ENCODE measurements at regions not wholly inside any gene's neighbourhood (a gene's known extent, or its start where the extent isn't known, plus 50 kb on each side); places are given as distances from the start of the nearest gene placed in this dataset.
"Not testable (repeated sequence)": the region's sequence is repeated elsewhere in the genome, so short reads cannot be mapped to it uniquely, and the experiment has no call there.

GRCh38 chr16:17747081-17747756 is 276.5 kb upstream of the XYLT1 start:
- DNase-seq (ENCODE audit: insufficient read length, low spot score) (no peak), FAIRE-seq (no peak)
- TF ChIP-seq POLR2A (IDR thresholded peaks at IDR 0.05; ENCODE audit: low read depth, low read length): no peak

- DNase-seq (ENCODE audit: insufficient read length, low spot score) (no peak), FAIRE-seq (no peak)
These were observed 274.3 kb upstream of the XYLT1 start for GRCh38 chr16:17744921-17745572.

GRCh38 chr16:17743578-17743977 is 272.8 kb upstream of the XYLT1 start:
- no peak for TF ChIP-seq POLR2A (IDR thresholded peaks at IDR 0.05; ENCODE audit: low read depth, low read length)
- DNase-seq (ENCODE audit: insufficient read length, low spot score): no peak
- no peak for FAIRE-seq

More at GRCh38 chr16:17744921-17745572, 274.3 kb upstream of the XYLT1 start:
- TF ChIP-seq POLR2A (IDR thresholded peaks at IDR 0.05; ENCODE audit: low read depth, low read length): no peak

- no peak for TF ChIP-seq POLR2A (IDR thresholded peaks at IDR 0.05; ENCODE audit: low read depth, low read length)
- no peak for DNase-seq (ENCODE audit: insufficient read length, low spot score)
- FAIRE-seq: no peak
These were observed 272.4 kb upstream of the XYLT1 start for GRCh38 chr16:17743158-17743557.

GRCh38 chr16:17735099-17735498 is 264.3 kb upstream of the XYLT1 start:
- FAIRE-seq; DNase-seq (ENCODE audit: insufficient read length, low spot score): not testable (repeated sequence)

- DNase-seq (ENCODE audit: insufficient read length, low spot score) (no peak), FAIRE-seq (no peak)
- no peak for TF ChIP-seq POLR2A (IDR thresholded peaks at IDR 0.05; ENCODE audit: low read depth, low read length)
These were observed 259.1 kb upstream of the XYLT1 start for GRCh38 chr16:17729820-17730219.

GRCh38 chr16:17728196-17728595 is 257.4 kb upstream of the XYLT1 start:
- no peak for FAIRE-seq
- DNase-seq (ENCODE audit: insufficient read length, low spot score): no peak
- no peak for TF ChIP-seq POLR2A (IDR thresholded peaks at IDR 0.05; ENCODE audit: low read depth, low read length)

GRCh38 chr16:17724242-17724898 is 253.6 kb upstream of the XYLT1 start:
- FAIRE-seq: no peak
- no peak for TF ChIP-seq POLR2A (IDR thresholded peaks at IDR 0.05; ENCODE audit: low read depth, low read length)
- DNase-seq (ENCODE audit: insufficient read length, low spot score): no peak

GRCh38 chr16:17723531-17724134 is 252.9 kb upstream of the XYLT1 start:
- FAIRE-seq: no peak
- TF ChIP-seq POLR2A (IDR thresholded peaks at IDR 0.05; ENCODE audit: low read depth, low read length): no peak
- no peak for DNase-seq (ENCODE audit: insufficient read length, low spot score)

GRCh38 chr16:17718495-17718894 is 247.7 kb upstream of the XYLT1 start:
- TF ChIP-seq POLR2A (IDR thresholded peaks at IDR 0.05; ENCODE audit: low read depth, low read length): no peak
- FAIRE-seq: no peak

GRCh38 chr16:17705847-17706246 is 235.1 kb upstream of the XYLT1 start:
- FAIRE-seq (no peak), DNase-seq (ENCODE audit: insufficient read length, low spot score) (no peak)
- TF ChIP-seq POLR2A (IDR thresholded peaks at IDR 0.05; ENCODE audit: low read depth, low read length): no peak

More at GRCh38 chr16:17718495-17718894, 247.7 kb upstream of the XYLT1 start:
- no peak for DNase-seq (ENCODE audit: insufficient read length, low spot score)

GRCh38 chr16:17696616-17697015 is 225.9 kb upstream of the XYLT1 start:
- TF ChIP-seq POLR2A (IDR thresholded peaks at IDR 0.05; ENCODE audit: low read depth, low read length): no peak
- FAIRE-seq: no peak

GRCh38 chr16:17692484-17692883 is 221.7 kb upstream of the XYLT1 start:
- FAIRE-seq (no peak), DNase-seq (ENCODE audit: insufficient read length, low spot score) (no peak)
- no peak for TF ChIP-seq POLR2A (IDR thresholded peaks at IDR 0.05; ENCODE audit: low read depth, low read length)

More at GRCh38 chr16:17696616-17697015, 225.9 kb upstream of the XYLT1 start:
- no peak for DNase-seq (ENCODE audit: insufficient read length, low spot score)

- DNase-seq (ENCODE audit: insufficient read length, low spot score) (no peak), FAIRE-seq (no peak)
- TF ChIP-seq POLR2A (IDR thresholded peaks at IDR 0.05; ENCODE audit: low read depth, low read length): no peak
These were observed 221.1 kb upstream of the XYLT1 start for GRCh38 chr16:17691899-17692176.

All from H54 (cell line).